GM18909 (cell line): ENCODE measurements at regions not wholly inside any gene's neighbourhood (a gene's known extent, or its start where the extent isn't known, plus 50 kb on each side); places are given as distances from the start of the nearest gene placed in this dataset.
A peak's percentile ranks its signal among the peaks of the same experiment; 100 is the strongest.

Source experiments
- ATAC-seq: cut with Tn5 transposase; IDR thresholded peaks from one replicate; pipeline ENCODE4 v1.9.1; 2021; ENCODE audit warnings: mild to moderate bottlenecking; ENCODE audit not compliant: unreplicated experiment, poor library complexity

GRCh38 chr4:26161030-26161824 is 159.6 kb upstream of the RBPJ start:
- no peak for ATAC-seq

- ATAC-seq, result no peak
Measured at GRCh38 chr4:26162101-26162500, 158.7 kb upstream of the RBPJ start.

DNA sequence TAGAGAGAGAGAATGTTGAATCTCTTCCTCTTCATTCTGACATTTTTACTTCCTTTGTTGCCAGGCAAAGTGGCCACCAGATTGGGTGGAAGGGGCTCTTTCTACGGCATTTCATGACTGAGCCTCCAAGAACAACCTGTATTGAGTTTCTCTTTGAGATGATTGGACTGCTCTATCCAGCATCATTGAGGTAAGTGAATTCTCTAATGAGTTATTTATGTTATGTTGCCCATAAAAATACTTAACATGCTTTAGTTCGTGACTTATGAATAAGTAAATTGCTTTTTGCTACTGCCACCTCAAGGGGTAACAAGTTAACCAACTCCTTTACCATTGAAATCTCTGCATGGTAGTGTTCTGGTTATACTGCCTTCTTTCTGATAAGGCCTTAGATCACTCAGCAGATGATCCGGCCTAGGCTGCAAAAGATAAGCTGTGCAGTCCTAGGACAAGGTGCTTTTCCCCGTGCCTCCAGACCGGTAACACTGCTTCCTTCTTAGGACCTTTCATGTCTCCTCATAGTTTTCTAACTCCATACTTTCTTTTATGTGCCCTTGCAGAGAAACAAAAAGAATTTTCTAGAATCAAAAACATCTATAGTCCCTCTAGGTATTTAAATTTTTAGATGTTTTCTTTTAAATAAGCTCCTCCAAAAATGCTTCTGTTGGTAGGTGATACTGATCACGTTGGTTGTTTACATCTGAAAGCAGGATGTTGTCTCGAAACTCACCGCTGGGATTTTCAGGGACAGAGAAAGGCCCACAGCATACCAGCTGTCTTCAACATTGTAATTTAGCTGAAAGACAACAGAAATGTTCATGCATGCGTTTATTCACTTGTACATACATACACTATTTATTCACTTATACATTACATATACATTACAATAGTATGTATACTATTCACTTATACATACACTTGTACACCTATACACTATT is 157.1 kb upstream of the RBPJ start:
- ATAC-seq, result no peak

DNA sequence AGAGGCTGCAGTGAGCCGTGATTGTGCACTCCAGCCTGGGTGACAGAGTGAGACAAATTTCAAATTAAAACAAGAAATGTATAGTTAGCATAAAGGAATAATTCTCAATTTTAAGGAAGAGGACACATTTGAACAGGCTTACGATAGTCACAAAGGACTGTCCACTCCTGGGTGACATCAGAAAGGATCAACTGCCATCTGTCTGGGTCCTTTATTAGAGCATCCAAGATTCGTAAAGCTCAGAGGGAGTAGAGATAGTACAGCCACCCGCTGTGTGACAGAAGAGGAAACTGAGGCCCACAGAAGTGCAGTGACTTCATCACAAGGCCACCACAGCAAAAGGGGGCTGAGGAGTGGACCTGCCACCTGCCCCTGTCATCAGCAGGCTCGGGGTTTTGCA is 149.3 kb upstream of the RBPJ start:
- ATAC-seq, result no peak

- no peak for ATAC-seq
Measured at GRCh38 chr4:26171941-26172340, 148.9 kb upstream of the RBPJ start.

- no peak for ATAC-seq
Measured at GRCh38 chr4:26173619-26174018, 147.2 kb upstream of the RBPJ start.

DNA sequence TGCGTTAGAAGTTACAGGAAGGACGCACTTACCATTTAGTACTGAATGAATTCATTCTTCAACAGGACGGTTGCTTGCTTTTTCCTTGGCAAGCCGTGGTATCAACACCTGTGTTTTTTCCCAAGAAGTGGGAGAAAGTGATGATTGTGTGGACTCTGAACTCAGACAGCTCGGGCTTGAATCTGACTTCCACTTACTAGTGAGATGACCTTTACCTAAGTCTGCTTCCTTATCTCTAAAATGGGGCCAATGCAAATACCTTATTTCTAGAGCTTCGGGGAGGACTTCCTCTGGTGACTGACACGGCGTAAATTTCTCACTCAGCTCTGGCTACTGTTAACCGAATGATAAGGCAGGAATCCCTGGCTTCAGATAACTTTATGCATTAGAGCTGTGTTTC is 146.8 kb upstream of the RBPJ start:
- no peak for ATAC-seq

DNA sequence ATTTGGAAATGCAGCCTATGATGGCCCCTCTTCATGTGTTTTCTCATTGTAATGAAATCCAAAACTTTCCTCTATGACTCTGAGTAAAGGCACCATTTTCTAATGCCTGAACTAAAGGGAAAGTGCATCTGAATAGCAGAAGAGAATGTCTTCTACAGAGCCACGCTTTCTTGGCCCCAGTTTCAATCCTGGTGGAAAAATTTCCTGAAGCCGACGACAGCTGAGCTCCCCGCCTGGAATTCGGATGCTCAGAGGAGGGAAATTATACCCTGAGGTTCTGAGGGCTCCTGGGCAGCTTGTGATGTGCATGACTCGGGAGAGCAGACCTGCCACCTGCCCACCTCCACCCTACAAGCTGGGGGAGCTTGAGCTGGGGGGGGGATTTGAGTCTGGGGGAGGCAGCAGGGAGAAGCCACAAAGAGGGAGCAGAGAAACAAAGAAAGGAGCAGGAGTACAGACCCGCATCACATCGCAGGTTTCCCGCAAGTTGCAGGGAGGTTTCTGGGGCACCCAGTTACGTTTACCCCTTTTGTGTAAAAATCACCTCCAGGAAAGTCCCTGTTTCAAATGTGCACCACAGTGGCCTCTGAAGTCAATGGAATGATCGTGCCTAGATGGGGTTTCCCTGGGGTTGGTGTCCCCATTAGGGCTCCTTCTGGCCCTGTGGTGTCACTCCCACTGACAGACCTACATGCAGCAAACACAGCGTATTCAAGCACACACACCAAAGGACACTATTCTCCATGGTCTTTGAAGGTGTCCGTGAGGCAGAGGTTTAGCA is 145.6 kb upstream of the RBPJ start:
- ATAC-seq, result peak; percentile 52

- no peak for ATAC-seq
Measured at GRCh38 chr4:26175905-26176470, 144.8 kb upstream of the RBPJ start.

DNA sequence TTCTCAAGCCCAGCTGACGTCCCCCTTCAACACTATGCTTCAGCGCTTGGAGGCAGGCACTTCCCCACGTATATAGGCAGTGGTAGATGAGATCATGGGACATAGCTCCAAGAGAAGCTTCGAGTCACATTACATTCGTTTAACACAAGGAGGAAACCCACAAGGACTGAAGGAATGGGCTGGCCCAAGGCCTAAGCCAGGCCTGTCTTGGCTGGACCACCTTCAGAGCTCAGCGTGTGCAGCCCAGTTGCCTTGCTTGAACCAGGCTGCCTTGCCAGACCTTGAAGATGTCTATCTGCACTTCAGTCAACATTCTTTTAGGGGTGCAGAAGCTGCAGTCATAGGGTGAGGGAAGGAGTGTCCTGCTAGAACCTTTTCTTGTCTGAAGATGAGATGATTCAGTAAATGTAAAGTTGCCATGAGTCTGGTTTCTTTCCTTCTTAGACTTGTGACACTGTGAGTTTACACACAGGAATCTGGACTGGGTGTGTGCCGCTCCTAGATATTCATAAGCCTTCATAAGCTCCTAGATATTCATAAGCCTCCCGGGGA is 144.1 kb upstream of the RBPJ start:
- no peak for ATAC-seq

GRCh38 chr4:26178854-26179253 is 142.0 kb upstream of the RBPJ start:
- peak; percentile 21 for ATAC-seq

- peak; percentile 81 for ATAC-seq
Measured at GRCh38 chr4:26179316-26179760, 141.5 kb upstream of the RBPJ start.

GRCh38 chr4:26181616-26182015 is 139.2 kb upstream of the RBPJ start:
- no peak for ATAC-seq

GRCh38 chr4:26183017-26183416 is 137.8 kb upstream of the RBPJ start:
- no peak for ATAC-seq

DNA sequence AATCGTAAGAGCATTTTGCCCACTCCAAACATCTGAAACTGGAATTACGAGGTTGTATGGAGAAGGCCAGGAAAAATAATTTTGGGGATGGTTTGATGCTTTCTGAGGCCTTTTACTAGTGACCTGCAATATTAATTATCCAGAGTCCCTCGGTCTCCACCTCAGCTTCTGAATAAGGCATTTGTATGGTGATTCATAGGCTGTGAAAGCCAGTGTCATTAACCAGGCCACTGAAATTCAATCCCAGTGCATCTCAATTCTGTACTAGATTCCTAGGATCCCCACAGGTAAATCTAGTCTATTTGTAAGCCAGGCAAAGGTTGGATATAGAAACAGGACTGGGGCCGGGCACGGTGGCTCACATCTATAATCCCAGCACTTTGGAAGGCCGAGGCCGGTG is 135.4 kb upstream of the RBPJ start:
- ATAC-seq, result no peak

DNA sequence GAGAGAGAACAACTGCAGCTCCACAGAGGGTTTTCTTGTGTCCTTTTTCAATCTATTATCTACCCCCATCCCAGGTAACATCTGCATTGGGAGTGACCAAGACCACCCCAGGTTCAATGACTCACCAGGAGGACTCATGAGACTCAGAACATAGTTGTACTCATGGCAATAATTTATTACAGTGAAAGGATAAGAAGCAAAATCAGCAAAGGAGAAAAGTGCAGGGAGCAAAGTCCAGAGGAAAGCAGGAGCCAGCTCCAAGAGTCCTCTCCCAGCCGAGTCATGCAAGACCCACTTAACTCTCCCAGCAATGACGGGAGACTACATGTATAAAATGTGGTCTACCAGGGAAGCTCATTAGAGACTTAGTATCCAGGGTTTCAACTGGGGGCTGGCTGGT is 129.5 kb upstream of the RBPJ start:
- no peak for ATAC-seq

DNA sequence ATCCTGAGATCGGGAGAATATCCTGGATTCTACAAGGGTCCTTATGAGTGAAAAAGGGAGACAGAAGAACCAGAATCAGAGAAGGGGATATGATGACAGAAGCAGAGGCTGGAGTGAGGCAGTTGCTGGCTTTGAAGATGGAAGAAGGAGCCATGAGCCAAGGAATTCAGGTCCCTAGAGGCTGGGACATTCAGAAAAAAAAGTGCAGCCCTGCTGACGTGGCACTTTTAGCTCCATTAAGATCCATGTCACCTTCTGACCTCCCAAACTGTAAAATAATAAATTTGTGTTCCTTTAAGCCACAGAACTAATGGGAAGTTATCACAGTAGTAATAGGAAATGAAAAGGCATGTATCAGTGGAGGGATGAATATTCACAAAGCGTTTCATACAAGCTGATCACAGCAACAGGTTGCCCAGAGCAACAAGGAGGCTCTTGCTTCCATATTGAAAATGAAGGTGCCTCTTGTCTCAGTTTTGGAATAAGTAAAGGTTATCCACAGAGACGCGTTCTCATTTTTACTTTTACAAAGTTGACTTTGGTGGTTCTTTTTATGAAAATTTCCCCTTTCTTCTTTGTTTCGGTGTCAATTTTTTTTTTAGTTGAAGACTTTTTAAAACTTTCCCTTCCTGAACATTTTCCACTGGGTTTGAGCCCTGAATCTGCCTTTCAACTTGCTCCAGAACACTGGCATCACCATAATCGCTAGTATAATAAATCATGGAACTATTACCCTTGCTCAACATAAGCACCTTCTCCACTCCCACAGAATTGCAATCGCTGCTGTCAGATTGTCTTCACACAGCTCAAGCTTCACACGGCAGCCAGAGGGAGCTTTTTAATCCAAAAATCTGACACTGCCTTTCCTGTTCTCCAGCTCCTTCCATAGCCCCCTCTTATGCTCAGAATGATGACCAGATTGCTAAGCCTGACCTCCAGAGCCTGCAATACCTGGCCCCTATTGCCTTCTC is 127.6 kb upstream of the RBPJ start:
- ATAC-seq, result peak; percentile 23

- ATAC-seq, result peak; percentile 50
Measured at GRCh38 chr4:26194764-26195163, 126.0 kb upstream of the RBPJ start.

DNA sequence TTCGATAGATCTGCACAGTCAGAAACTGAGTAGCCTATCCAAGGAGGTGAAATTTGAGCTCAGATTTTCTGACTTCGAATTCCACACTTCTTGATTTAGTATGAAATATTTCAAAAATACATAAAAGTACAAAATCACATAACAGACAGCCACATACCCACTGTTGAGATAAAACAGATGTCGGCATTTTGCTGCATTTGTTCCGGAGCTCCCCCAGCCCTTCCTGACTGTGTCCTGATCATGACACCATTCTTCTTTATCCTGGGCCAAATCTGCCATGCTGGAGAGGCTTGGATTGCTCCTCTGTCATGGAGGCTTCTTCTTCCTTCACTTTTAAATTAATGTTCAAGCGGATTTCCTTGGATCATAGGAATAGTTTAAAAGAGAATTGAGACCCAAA is 124.2 kb upstream of the RBPJ start:
- no peak for ATAC-seq
